ENCODE measurements at regions not wholly inside any gene's neighbourhood (a gene's known extent, or its start where the extent isn't known, plus 50 kb on each side); places are given as distances from the start of the nearest gene placed in this dataset.
"Not testable (repeated sequence)": the region's sequence is repeated elsewhere in the genome, so short reads cannot be mapped to it uniquely, and the experiment has no call there.

- no peak for DNase-seq
- no peaks in the 10 kb centered on the region for H3K27me3 ChIP-seq (ENCODE audit: insufficient read depth, low read depth, severe bottlenecking)
- TF ChIP-seq CTCF (IDR thresholded peaks at IDR 0.05; ENCODE audit: low read depth, low read length) = no peak
- no peak overlapping the region for H3K4me3 ChIP-seq (ENCODE audit: low read depth, low read length)
- H3K27ac ChIP-seq = no peak overlapping the region
- no peaks in the 10 kb centered on the region for H3K9me3 ChIP-seq (ENCODE audit: severe bottlenecking)
- H3K36me3 ChIP-seq = no peaks in the 10 kb centered on the region
Observed at GRCh38 chr7:91717681-91718470, 162.6 kb downstream of the MTERF1 start.

GRCh38 chr7:91719008-91719407 lies 161.5 kb downstream of the MTERF1 start:
- Histone ChIP-seq H3K4me3 (ENCODE audit: low read depth, low read length) (no peak overlapping the region), H3K9me3 (ENCODE audit: severe bottlenecking) (no peaks in the 10 kb centered on the region), H3K36me3 (no peaks in the 10 kb centered on the region), H3K27me3 (ENCODE audit: insufficient read depth, low read depth, severe bottlenecking) (no peaks in the 10 kb centered on the region), H3K27ac (no peak overlapping the region)
- no peak for DNase-seq
- TF ChIP-seq CTCF (IDR thresholded peaks at IDR 0.05; ENCODE audit: low read depth, low read length) = no peak

- Histone ChIP-seq H3K36me3 (no peaks in the 10 kb centered on the region), H3K9me3 (ENCODE audit: severe bottlenecking) (no peaks in the 10 kb centered on the region), H3K4me3 (ENCODE audit: low read depth, low read length) (no peak overlapping the region), H3K27me3 (ENCODE audit: insufficient read depth, low read depth, severe bottlenecking) (no peaks in the 10 kb centered on the region), H3K27ac (no peak overlapping the region)
- DNase-seq = no peak
- no peak for TF ChIP-seq CTCF (IDR thresholded peaks at IDR 0.05; ENCODE audit: low read depth, low read length)
Observed at GRCh38 chr7:91720260-91720937, 160.1 kb downstream of the MTERF1 start.

- TF ChIP-seq CTCF (IDR thresholded peaks at IDR 0.05; ENCODE audit: low read depth, low read length) = no peak
- DNase-seq = no peak
- no peaks in the 10 kb centered on the region for H3K36me3 ChIP-seq
Observed at GRCh38 chr7:91722831-91723230, 157.7 kb downstream of the MTERF1 start.

GRCh38 chr7:91729046-91729445 lies 151.5 kb downstream of the MTERF1 start:
- not testable (repeated sequence) for H3K4me3 ChIP-seq (ENCODE audit: low read depth, low read length); H3K27ac ChIP-seq; H3K36me3 ChIP-seq; DNase-seq; H3K27me3 ChIP-seq (ENCODE audit: insufficient read depth, low read depth, severe bottlenecking); H3K9me3 ChIP-seq (ENCODE audit: severe bottlenecking)

More at GRCh38 chr7:91722831-91723230, 157.7 kb downstream of the MTERF1 start:
- Histone ChIP-seq H3K9me3 (ENCODE audit: severe bottlenecking) (no peaks in the 10 kb centered on the region), H3K27me3 (ENCODE audit: insufficient read depth, low read depth, severe bottlenecking) (no peaks in the 10 kb centered on the region), H3K27ac (no peak overlapping the region), H3K4me3 (ENCODE audit: low read depth, low read length) (no peak overlapping the region)

GRCh38 chr7:91731976-91732375 lies 148.5 kb downstream of the MTERF1 start:
- H3K4me3 ChIP-seq (ENCODE audit: low read depth, low read length) = no peak overlapping the region
- no peak for DNase-seq
- H3K27me3 ChIP-seq (ENCODE audit: insufficient read depth, low read depth, severe bottlenecking) = no peaks in the 10 kb centered on the region
- H3K27ac ChIP-seq = no peak overlapping the region
- H3K9me3 ChIP-seq (ENCODE audit: severe bottlenecking) = peaks cover 5% of the 10 kb centered on the region
- H3K36me3 ChIP-seq = no peaks in the 10 kb centered on the region
- no peak for TF ChIP-seq CTCF (IDR thresholded peaks at IDR 0.05; ENCODE audit: low read depth, low read length)
